HEK293 (cell line): ENCODE measurements at regions not wholly inside any gene's neighbourhood (a gene's known extent, or its start where the extent isn't known, plus 50 kb on each side); places are given as distances from the start of the nearest gene placed in this dataset.

ENCODE experiments used
- TCF7L2 ChIP-seq: IDR thresholded peaks from 2 replicates; pipeline ENCODE4 v1.6.1; 2011; ENCODE audit warnings: low read depth, mild to moderate bottlenecking, inconsistent platforms, low read length, moderate library complexity, borderline replicate concordance
- ZNF660 ChIP-seq: fragments of 450-650 bp; IDR thresholded peaks from 2 replicates; pipeline ENCODE4 v1.5.1; 2018; ENCODE audit warnings: missing biosample characterization, mild to moderate bottlenecking, missing genetic modification characterization
- TF ChIP-seq, protein P1 (sequence below): fragments of 450-650 bp; formaldehyde crosslinking; IDR thresholded peaks from 2 replicates; pipeline ENCODE4 v1.5.1; 2016; ENCODE audit warnings: missing biosample characterization, missing genetic modification characterization

GRCh38 chr9:134220311-134220710, 55.9 kb upstream of the RNU6ATAC start:
- TF ChIP-seq, protein P1, sequence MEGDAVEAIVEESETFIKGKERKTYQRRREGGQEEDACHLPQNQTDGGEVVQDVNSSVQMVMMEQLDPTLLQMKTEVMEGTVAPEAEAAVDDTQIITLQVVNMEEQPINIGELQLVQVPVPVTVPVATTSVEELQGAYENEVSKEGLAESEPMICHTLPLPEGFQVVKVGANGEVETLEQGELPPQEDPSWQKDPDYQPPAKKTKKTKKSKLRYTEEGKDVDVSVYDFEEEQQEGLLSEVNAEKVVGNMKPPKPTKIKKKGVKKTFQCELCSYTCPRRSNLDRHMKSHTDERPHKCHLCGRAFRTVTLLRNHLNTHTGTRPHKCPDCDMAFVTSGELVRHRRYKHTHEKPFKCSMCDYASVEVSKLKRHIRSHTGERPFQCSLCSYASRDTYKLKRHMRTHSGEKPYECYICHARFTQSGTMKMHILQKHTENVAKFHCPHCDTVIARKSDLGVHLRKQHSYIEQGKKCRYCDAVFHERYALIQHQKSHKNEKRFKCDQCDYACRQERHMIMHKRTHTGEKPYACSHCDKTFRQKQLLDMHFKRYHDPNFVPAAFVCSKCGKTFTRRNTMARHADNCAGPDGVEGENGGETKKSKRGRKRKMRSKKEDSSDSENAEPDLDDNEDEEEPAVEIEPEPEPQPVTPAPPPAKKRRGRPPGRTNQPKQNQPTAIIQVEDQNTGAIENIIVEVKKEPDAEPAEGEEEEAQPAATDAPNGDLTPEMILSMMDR (tag by site-specific recombination) = no peak
- TF ChIP-seq ZNF660 (no peak), TCF7L2 (no peak)
